ENCODE measurements at regions not wholly inside any gene's neighbourhood (a gene's known extent, or its start where the extent isn't known, plus 50 kb on each side); places are given as distances from the start of the nearest gene placed in this dataset.

DNA sequence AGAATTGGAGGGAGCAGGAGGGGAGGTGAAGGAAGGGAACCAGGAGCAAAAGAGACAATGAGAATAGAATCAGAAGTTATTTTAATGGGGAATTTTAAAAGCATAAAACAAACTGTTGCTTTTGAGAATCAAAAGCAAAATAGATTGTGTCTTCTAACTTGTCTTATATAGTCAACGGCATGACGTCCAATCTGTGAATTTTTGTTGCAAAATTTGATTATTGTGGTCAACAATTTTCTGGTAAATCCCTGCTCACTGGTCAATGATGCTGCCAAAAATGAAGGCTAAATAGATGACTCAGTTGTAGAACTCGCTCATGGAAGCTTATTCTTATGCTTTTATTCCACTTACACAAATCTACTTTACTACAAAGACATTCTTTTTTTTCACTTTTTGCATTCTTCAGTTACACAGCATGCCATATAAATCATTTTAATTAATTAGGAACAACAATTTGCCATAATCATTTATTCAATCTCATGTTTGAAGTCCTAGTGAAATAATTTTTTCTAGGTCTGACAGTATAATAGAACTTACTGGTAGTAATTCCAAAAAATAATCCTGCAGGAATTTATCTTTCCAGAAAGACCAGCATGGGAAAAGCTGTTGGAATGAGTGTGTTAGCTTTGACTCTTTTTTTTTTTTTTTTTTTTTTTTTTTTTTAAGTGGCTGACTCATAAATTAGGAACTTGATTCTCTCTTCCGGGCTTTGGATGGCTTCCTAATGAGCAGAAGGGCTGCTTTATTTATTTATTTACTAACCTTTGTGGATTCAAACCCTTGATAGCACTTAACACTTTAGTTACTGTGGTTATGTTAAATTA, 256.9 kb downstream of the SPRY2 start:
- TF ChIP-seq POLR2A (IDR thresholded peaks at IDR 0.05), result no peak
- TF ChIP-seq, protein P1, sequence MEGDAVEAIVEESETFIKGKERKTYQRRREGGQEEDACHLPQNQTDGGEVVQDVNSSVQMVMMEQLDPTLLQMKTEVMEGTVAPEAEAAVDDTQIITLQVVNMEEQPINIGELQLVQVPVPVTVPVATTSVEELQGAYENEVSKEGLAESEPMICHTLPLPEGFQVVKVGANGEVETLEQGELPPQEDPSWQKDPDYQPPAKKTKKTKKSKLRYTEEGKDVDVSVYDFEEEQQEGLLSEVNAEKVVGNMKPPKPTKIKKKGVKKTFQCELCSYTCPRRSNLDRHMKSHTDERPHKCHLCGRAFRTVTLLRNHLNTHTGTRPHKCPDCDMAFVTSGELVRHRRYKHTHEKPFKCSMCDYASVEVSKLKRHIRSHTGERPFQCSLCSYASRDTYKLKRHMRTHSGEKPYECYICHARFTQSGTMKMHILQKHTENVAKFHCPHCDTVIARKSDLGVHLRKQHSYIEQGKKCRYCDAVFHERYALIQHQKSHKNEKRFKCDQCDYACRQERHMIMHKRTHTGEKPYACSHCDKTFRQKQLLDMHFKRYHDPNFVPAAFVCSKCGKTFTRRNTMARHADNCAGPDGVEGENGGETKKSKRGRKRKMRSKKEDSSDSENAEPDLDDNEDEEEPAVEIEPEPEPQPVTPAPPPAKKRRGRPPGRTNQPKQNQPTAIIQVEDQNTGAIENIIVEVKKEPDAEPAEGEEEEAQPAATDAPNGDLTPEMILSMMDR (IDR thresholded peaks at IDR 0.05), result no peak
- TF ChIP-seq EP300 (IDR thresholded peaks at IDR 0.05), result no peak
